Middle frontal gyrus (tissue), 1 donor: ENCODE measurements at regions not wholly inside any gene's neighbourhood (a gene's known extent, or its start where the extent isn't known, plus 50 kb on each side); places are given as distances from the start of the nearest gene placed in this dataset.
"Not testable (repeated sequence)": the region's sequence is repeated elsewhere in the genome, so short reads cannot be mapped to it uniquely, and the experiment has no call there.

Source experiments
- DNase-seq: peaks from one replicate; pipeline ENCODE4 v3.0.0-alpha.2; 2015; ENCODE audit warnings: low spot score; ENCODE audit errors: extremely low spot score

- no peak for DNase-seq
These were observed 51.9 kb upstream of the TBL1XR1 start for GRCh38 chr3:177249203-177249602.

GRCh38 chr3:177250151-177250550, 52.9 kb upstream of the TBL1XR1 start:
- no peak for DNase-seq

- no peak for DNase-seq
These were observed 54.5 kb upstream of the TBL1XR1 start for GRCh38 chr3:177251755-177252154.

- DNase-seq: no peak
These were observed 59.7 kb upstream of the TBL1XR1 start for GRCh38 chr3:177257006-177257405.

- DNase-seq: no peak
These were observed 60.3 kb upstream of the TBL1XR1 start for GRCh38 chr3:177257625-177258024.

- DNase-seq: no peak
These were observed 65.1 kb upstream of the TBL1XR1 start for GRCh38 chr3:177262396-177262795.

- DNase-seq: no peak
These were observed 66.5 kb upstream of the TBL1XR1 start for GRCh38 chr3:177263615-177264368.

GRCh38 chr3:177271811-177272501, 74.7 kb upstream of the TBL1XR1 start:
- DNase-seq: not testable (repeated sequence)

GRCh38 chr3:177278016-177278415, 80.7 kb upstream of the TBL1XR1 start:
- DNase-seq: no peak

- DNase-seq: no peak
These were observed 82.0 kb upstream of the TBL1XR1 start for GRCh38 chr3:177279118-177279815.

GRCh38 chr3:177281292-177282118, 84.2 kb upstream of the TBL1XR1 start:
- DNase-seq: no peak

GRCh38 chr3:177282119-177282655, 84.9 kb upstream of the TBL1XR1 start:
- DNase-seq: no peak

- DNase-seq: no peak
These were observed 86.7 kb upstream of the TBL1XR1 start for GRCh38 chr3:177283983-177284382.

- DNase-seq: no peak
These were observed 87.2 kb upstream of the TBL1XR1 start for GRCh38 chr3:177284383-177284881.

GRCh38 chr3:177286034-177286433, 88.8 kb upstream of the TBL1XR1 start:
- no peak for DNase-seq

GRCh38 chr3:177287231-177287630, 89.9 kb upstream of the TBL1XR1 start:
- no peak for DNase-seq

GRCh38 chr3:177290633-177291032, 93.4 kb upstream of the TBL1XR1 start:
- DNase-seq: no peak

GRCh38 chr3:177294221-177294620, 96.9 kb upstream of the TBL1XR1 start:
- DNase-seq: no peak

- DNase-seq: no peak
These were observed 97.8 kb upstream of the TBL1XR1 start for GRCh38 chr3:177295116-177295515.

- no peak for DNase-seq
These were observed 102.0 kb upstream of the TBL1XR1 start for GRCh38 chr3:177299250-177299649.
